OCI-LY1 (cell line): ENCODE measurements at regions not wholly inside any gene's neighbourhood (a gene's known extent, or its start where the extent isn't known, plus 50 kb on each side); places are given as distances from the start of the nearest gene placed in this dataset.

Experiments
- CTCF ChIP-seq: fragments of 200-600 bp; sonication (generic), shearing (Covaris generic); IDR thresholded peaks from 2 replicates; pipeline ENCODE4 v1.5.1; 2017; ENCODE audit warnings: mild to moderate bottlenecking, antibody characterized with exemption, low read length, moderate library complexity, mixed read lengths
- EZH2 ChIP-seq: fragments of 200-600 bp; sonication (generic), shearing (Covaris generic); IDR thresholded peaks from 2 replicates; pipeline ENCODE4 v1.8.0; 2017; ENCODE audit warnings: borderline replicate concordance, mixed run types, mild to moderate bottlenecking, antibody characterized with exemption, low read length, moderate library complexity, mixed read lengths

- TF ChIP-seq CTCF, result no peak
- TF ChIP-seq EZH2, result no peak
Observed at GRCh38 chr13:81446441-81446840, 1105.5 kb upstream of the SPRY2 start.
